GM19043 (cell line): ENCODE measurements at regions not wholly inside any gene's neighbourhood (a gene's known extent, or its start where the extent isn't known, plus 50 kb on each side); places are given as distances from the start of the nearest gene placed in this dataset.

ENCODE experiments used
- ATAC-seq: cut with Tn5 transposase; IDR thresholded peaks from one replicate; pipeline ENCODE4 v1.9.1; 2021; ENCODE audit warnings: low read depth; ENCODE audit not compliant: unreplicated experiment

DNA sequence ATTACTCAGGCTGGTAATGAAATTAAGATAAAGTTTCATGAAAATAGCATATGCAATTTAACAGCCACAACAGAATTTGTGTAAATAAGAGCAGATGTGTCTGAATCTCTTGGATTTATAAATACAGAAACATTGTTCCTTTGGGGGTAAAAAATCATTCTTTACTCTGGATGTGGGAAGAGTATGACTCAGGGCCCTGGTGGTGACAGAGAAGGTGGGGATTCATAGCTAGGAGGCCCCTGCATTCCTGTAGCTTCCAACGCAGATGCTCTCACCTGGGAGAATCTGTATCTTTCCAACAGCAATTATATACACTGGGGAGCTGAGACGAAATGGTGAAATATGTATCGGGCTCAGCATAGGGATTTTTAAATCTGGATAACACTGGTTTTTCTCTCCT lies 167.6 kb upstream of the CADPS start:
- no peak for ATAC-seq

DNA sequence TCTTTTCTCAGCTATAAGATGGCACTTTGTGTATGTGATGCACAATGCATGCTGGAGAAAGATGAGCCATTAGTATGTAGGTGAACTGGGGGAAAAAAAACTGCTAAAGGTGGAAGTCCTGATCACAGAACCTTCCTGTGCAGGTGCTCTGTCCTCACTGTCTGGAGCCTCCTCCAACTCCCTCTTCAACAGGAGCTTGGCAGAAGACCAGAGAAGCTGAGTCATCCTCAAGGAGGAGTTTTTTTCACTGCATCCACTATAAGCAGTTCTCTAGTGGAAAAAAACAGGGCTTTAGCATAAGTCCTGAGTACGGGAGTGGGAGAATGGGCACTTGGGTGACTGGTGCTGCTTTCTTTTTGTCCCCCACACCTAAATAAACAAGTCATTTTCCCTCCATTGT lies 168.4 kb upstream of the CADPS start:
- no peak for ATAC-seq

- ATAC-seq, result no peak
Observed at GRCh38 chr3:63046152-63046551, 170.9 kb upstream of the CADPS start.

DNA sequence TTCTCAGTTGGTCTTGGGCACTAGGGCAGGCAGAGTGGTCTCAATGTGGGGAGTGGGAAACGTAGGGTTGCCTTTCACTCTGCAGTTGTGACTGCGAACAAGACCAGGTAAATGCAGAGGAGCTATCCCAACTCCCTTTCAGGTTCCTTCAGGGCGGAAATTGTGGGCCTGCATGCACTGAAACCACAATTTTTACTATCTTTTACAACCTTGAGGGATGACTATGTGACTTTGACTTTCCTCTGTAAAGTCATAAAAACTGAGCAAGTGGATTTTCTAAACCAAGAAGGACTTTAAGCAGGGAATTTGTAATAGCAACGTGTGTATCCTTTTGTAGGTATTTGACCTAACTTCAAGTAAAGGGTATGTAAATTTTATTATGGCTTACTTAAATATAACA lies 171.4 kb upstream of the CADPS start:
- ATAC-seq, result no peak

DNA sequence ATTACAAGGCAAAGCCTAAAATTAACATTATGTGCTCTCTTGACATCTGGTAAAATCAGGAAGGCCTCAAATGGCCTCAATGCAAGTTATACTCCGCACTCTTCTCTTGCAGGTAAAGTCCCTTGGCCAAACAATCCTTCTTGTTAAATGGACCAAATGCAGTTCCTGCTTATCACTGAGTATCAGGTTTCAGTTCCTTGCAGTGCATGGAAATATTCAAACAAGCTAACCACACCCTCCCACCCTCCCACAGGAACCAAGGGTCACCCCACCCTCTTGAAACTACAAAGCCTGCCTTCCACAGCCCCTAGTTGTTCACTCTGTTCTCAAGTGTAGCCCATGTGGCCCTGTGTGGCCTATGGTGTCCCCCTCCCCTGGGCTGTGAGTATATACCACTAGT lies 171.9 kb upstream of the CADPS start:
- no peak for ATAC-seq

DNA sequence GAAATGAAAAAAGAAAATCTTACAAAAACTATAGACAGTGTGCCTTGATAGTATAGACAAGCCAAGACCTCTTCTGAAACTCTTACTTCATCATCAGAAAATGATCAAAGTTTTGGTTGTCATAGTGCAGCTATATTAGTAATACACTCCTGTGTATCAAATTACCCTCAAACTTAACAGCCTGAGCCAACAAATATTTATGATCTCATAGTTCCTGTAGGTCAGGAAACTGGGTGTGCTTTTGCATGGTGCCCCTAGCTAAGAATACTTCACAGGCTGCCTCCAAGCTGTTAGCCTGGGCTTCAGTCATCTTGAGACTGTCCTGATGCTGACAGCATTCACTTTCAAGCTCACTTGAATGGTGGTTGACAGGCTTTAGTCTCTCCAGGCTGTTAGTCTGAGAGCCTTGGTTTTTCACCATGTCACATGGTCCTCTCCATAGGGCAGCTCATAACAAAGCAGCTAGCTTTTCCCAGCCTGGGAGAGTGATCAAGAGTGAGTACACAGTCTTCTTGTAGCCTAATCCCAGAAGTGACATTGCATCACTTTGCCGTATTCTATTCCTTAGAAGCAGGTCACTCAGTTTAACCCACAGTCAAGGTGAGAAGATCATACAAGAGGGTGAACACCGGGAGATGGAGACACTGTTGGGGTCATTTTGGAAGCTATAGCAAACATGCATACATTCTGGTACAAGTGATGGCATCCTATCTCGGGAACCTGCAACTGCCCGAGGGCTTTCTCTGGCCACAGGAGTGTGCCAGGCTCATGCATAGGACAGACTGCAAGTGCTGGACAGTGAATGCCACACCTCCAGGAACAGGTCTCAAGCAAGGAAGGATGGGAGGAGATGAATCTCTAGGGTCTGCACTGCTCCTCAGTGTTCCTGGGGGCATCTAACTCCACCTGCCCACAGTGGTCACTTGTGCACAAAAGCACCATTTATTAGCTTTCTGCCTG lies 173.4 kb upstream of the CADPS start:
- ATAC-seq, result no peak

DNA sequence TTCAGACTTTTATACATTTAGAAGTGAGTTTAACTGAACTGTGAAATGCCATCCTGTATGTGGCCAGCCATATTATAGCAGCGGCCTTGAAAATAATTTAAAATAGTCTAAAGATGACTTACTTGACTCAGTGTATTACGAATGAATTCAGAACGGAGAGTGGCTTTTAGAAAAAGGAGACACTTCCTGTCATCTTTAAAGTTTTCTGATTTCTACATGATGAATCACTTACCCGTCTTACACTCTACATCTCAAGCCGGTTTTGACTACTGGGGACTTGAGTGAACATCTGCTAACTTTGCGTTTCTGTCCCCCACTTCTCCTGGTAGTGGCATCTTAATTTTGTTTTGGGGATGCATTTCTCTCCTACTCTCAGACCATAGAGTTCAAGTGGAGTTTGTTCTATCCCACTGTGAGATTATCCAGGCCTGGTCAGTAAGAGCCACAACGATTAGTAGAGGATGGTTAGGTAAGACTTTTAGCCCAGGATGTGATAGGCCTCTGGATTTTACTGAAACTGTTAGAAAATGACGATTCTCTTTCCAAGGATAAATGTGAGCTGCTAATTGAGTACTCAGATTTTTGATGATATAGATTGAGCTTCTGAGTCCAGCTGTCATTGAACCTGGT lies 175.4 kb upstream of the CADPS start:
- no peak for ATAC-seq

DNA sequence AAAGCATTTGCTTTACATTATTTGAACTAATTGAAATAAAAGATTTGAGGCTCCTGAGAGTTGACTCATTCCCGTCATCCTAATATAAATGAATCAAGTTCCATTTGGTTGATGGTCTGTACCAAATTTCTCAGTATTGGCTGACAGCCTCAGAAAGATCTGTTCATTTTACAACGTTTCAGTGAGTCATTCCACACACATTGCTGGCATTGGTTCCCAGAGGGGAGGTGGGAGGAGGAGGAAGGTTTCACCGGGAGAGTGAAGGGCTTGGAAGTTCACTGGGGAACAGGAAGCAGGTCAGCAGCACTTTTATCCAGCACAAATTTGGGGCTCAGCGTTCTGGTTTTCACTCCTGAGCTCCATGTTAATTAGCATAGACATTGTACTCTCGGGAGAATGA lies 176.7 kb upstream of the CADPS start:
- no peak for ATAC-seq

- no peak for ATAC-seq
Observed at GRCh38 chr3:63056932-63057331, 181.7 kb upstream of the CADPS start.

DNA sequence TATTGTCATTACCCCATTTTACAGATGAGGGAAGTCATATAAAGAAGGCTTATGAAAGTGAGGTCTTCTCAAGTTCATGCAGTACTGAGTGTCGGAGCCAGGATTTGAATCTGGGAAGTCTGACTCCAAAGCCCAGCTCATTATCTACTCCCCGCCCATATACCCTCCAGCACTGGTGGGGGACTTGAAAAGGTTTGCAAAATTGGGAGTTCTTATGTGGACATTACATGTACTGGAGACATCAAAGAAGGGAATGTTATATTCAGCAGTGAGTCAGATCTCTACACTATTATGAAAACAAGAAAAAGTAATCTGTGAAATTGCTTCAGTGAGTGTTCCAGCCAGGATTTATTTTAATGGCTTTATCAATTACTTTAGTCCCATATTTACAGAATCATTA lies 185.2 kb upstream of the CADPS start:
- no peak for ATAC-seq

- ATAC-seq, result no peak
Observed at GRCh38 chr3:63061449-63061848, 186.2 kb upstream of the CADPS start.

- ATAC-seq, result no peak
Observed at GRCh38 chr3:63064209-63064755, 189.1 kb upstream of the CADPS start.

GRCh38 chr3:63067999-63068645 lies 192.9 kb upstream of the CADPS start:
- no peak for ATAC-seq

- ATAC-seq, result no peak
Observed at GRCh38 chr3:63069806-63070475, 194.7 kb upstream of the CADPS start.

- no peak for ATAC-seq
Observed at GRCh38 chr3:63070476-63070810, 195.2 kb upstream of the CADPS start.

DNA sequence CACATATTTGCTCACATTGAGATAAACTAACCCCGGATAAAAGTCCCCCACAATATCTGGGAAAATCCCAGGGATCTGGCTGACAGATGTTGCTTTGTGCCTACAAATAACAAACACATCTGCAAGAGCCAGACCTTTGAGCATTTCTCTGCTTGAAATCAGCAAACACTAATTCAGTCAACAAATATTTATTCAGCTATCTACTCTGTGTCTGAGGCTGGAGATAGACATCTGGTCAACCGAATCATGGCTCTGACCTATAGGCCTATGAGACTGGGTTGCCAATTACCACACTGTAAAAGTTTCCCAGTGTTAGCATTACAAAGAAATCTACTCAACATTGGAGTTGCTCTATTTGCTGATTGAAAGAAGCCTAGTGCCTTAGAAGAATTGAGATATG lies 201.1 kb upstream of the CADPS start:
- ATAC-seq, result no peak

DNA sequence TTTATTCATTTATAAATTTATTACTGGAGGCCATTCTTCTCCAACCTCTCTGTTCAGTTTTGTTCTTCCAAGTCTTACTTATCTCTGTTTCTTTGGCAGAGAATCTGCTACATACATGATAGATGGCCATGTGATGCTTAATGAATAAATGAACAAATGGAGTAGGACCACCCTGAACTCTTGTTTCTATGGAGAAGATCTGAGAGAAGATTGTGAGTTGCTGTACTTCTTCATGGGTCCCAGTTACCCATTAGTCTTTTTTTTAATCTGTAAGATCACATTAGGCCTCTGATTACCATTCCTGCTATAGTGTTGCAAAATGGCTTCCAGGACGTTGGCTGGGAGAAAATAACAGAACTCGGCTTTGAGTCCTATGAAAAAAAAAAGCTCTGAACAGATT lies 191.9 kb upstream of the SYNPR start:
- ATAC-seq, result no peak

GRCh38 chr3:63089007-63089750 lies 188.9 kb upstream of the SYNPR start:
- ATAC-seq, result no peak

GRCh38 chr3:63089751-63090132 lies 188.4 kb upstream of the SYNPR start:
- ATAC-seq, result no peak

GRCh38 chr3:63090656-63091055 lies 187.5 kb upstream of the SYNPR start:
- no peak for ATAC-seq
